HG02884 (cell line): ENCODE measurements at regions not wholly inside any gene's neighbourhood (a gene's known extent, or its start where the extent isn't known, plus 50 kb on each side); places are given as distances from the start of the nearest gene placed in this dataset.
"Not testable (repeated sequence)": the region's sequence is repeated elsewhere in the genome, so short reads cannot be mapped to it uniquely, and the experiment has no call there.

ENCODE experiments used
- ATAC-seq: cut with Tn5 transposase; IDR thresholded peaks from one replicate; pipeline ENCODE4 v1.9.1; 2021; ENCODE audit warnings: mild to moderate bottlenecking, moderate library complexity; ENCODE audit not compliant: unreplicated experiment

DNA sequence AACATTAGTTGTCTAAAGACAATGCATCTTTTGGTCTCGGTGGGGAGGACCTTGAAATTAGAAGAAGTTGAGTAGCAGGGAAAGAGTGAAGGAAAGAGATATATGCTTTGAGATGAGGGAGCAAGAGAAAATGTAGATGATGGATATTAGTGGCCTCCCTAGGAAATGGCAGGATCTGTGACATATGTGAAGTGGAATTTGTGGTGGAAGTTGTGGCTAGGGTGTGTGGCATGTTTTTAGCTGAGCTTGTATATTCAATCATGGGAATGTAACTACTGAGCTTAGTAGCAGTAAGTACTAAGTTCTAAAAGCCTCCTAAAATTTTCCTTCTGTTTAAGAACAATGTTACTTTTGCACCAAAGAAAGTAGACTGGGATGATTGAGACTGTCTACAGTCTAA, 382.8 kb upstream of the CTSO start:
- ATAC-seq = no peak

DNA sequence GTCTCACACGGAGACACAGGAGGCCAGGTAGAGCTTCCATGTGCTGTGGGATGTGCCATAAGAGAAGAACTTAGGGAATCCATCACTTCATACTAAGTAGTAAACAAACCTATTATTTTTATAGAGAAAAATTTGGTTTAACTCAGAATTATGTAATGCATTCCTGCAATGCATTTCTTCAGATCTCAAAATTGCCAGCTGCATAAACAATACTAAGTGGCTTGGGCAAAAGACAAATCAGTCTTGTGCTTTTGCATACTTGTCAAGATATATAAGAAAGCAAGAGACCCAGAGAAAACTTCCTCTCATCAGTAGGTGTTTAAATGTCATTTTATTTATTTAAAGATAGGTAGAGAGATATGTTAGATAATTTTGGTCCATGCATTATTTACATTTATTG, 382.1 kb upstream of the CTSO start:
- ATAC-seq = no peak

DNA sequence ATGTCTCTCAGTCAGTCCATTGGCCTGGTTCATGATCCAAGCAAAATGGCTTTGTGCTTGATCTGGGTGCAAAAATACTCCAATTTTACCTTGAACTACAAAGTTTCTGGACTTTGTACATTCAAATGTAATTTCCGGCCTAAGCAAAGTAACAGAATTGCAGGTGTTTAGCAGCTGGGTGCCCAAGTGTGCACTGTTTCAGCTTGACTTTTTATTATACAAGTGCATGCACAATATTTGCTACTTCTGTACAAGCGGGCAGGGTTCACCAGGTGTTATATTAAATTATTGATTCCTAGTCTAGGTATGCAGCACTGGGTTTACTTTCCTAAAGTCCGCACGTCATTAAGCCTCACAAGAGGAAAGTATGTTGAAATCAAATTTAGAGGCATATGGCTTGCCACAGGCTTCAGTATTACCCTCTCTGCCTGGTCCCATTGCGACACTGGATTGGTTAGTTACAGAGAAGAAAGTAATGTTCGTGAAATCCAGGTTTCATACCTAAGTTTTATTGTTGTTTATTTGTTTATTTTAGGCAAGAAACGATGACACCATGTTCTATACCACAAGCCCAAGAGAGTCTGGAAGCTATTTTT, 376.9 kb upstream of the CTSO start:
- no peak for ATAC-seq

DNA sequence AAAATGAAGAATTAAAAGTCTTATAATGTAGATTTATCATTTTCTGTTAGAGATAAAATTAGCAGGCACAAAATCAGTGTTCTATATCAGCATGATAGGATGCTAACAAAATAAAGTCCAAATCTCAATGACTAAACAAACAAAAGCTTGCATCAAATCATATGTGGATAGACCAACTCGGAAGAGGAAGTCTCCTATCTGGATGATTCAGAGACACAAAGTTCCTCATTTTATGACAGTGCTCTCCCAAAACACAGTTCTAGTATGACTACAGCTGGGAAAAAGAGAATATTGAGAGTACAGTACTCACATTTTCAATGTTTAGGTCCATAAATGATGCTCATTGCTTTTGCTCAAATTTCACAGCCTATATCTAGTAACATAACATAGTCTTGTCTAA, 376.1 kb upstream of the CTSO start:
- no peak for ATAC-seq

DNA sequence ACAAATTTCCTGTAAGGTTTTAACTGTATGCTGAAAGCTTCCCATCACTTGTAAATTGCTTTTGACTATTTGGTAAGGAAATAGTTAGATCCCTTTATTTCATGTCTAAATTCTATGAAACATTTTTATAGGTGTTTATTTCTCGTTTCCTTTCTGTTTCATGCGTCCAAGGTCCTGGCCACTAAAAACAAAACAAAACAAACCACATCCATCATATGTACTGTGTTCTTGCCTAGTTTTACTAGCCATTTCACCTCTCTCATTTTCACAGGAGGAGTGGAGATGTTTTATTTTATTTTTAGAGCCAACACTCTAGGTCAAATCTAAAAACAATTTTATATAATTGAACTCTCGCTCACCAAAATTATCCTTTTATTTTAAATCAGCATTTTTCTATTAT, 375.2 kb upstream of the CTSO start:
- no peak for ATAC-seq

DNA sequence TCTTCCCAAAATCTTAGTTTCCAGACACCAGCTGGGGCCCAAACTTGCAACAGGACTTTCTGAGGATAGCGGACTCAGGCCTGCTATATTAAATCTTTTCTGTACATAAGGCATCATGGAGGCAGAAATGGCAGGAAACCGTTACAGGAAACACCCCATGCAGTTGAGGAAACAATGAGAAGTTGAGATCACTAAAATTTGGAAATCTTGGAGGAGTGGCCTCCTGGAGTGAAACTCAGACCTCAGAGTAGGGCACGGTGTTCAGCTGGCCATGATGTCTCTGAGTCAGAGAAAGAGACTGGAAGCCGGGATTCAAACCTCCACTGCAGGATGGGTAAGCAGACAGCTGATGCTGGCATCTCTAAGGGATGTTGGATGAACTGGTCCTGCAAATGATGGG, 372.6 kb upstream of the CTSO start:
- ATAC-seq = no peak

DNA sequence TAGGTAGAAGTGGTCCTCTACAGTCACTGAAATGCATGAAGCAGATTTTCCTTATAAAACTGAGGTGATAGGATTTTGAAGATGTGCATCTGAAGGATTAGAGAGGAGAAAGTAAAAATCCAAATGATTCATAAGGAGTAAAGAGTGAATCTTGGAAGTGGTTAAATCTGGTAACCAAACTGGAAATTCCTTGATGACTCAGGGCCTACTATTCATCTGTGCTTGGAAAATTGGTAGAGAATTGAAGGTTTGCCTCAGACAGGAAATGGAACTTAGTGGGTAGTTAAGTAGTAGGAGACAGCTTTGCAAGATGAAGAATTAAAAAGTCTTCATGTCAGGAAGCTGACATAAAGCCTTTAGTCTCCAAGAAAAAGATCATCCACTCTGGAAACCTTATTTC, 368.9 kb upstream of the CTSO start:
- no peak for ATAC-seq

DNA sequence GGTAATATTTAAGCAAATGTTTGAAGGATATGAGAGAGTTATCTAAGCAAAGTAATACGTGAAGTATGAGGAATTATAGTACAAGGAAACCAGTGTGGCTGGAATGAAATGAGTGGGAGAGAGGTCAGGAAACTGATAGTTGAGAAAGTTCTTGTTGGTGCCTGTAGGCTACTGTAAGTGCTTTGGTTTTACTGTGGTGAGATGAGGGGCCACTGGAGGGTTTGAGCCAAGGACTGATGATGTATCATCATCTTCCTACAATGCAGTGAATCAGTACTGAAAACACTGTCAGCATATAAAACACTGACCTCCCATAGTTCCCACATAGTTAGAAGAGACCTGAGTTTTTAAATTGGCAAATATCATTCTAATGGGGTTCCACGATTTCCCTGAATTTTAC, 367.5 kb upstream of the CTSO start:
- ATAC-seq = no peak

DNA sequence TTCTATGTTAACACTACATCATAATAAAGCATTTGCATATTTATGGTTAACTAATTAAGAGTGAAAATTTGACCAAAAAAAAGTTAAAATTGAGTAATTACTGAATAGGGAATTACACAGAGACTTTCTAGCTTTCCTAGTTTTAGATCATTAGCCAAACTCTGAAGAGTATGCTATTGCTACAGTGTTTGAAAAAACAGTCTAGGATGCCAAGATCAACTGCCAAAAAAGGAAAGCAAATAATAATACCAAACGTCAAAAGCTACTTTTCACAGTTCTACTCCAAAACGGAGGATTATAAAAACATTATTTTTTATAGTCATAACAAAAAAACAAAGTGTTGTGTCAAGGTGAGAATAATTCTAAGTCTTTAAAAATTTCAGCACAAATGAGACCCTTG, 359.8 kb upstream of the CTSO start:
- ATAC-seq = no peak

DNA sequence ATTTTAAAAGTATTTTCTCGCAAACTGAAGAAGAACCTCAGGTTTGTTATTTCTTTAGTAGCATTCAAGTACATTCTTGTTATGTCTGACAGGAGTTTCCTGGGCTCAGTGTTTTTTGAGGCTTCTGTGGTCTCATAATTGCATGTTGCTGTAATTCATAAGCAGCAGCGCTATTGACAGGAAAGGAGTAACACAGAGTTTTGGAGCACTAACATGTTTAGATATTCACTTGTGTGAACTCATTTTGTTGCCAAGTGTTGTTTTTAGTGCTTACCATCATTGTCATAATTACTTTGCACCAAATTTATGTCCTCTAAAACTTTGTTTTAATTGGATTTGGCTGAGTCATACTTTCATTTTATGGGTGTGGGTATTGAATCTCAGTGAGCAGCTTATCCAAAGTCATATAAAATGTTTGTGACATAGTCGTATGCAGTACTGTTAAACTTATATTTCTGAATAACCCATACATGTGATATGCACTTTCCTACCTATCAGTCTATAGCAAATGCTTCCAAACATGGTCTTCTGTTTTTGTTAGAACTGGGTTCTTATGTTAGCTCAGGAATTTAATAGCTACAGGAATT, 358.7 kb upstream of the CTSO start:
- no peak for ATAC-seq

DNA sequence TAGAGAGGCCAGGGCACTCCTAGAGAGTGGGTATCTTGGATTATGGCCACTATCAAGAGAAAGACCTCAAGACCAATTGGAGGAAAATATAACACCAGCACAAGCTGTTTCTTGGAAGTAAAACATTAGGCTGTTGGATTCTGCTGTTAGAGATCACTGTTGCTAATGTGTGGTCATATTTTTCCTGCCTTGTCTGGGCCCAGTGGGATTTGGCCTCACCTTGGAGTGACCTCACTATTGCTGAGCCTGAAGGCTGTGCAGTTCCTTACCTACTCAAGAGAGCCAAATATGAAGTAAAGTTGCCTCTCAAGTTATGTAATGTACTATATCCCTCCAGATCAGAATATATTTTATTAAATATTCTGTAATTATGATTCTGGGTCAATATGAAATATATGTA, 355.4 kb upstream of the CTSO start:
- ATAC-seq = no peak

DNA sequence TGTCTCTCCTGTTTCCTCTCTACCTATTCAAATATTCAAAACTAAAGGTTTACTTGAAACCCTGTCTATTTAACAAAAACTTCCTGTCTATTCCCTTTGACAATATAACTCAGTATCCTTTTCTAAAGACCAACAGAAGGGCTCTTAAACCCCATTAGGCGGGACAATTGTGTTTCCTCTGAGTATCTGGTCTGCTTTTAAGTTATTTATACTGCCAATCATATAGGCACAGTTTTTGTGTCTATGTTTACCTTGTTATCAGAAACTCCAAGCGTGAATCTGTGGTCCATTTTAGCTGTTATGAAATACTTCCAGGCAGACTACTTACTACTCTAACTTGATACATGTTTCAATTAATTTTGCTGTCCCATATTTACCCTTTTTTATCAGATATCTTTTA, 350.0 kb upstream of the CTSO start:
- no peak for ATAC-seq

DNA sequence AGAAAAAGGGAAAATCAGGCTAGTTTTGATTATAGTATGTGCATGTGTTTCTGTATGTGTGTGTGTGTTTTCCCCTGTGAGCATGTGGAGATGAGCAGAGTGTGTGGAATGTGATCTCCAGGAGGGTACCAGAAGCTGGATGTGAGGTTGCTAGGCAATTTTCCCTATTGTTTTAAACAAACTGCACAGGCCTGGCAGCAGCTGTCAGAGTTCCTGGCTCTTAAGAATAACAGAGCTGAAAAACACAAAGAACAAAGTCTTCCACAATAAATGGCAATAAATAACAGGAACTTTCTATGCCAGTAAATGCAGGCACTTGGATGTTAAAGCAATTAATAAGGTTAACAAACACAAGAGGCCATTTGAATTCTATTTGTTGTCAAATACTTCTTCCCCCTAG, 344.6 kb upstream of the CTSO start:
- no peak for ATAC-seq

DNA sequence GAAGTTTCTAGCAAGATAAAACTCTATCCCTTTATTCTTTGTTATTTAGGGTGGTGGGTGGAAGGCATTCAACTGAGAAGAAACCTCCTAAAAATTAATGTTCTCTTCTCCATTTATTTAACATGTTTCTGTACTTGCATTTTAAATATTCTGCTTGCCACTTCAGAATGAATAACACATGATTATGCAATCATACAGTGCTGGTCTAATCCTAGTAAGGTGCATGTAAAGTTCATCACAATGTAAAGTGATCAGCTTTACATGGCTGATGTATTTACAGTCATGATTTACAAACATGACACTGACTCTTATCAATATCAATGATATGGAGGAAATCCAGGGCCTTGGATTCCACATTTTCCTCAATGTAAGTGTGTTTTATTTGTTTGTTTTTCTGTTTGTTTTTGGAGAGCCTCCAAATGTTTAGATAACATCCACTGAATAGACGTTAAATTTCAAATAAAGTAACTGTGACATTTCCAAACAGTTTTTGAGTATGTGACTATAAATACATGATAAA, 342.1 kb upstream of the CTSO start:
- ATAC-seq = no peak

DNA sequence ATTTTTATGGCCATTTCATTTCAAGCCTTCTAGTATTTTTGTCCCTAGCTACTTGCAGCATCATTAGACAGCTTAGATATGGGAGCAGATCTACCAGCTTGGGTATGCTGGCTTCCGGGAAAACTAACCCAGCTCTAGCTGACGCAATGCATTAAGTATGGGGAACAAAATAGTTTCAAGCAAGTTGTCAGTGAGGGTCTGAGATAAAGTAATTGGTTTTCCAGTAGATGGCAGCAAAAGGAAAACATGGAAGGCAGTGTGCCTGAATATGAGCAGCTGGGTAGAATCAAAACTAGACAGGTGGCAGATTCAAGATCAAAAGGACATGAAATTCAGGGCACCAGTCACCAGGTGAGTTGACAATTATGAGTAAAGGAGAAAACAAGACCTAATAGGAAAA, 340.9 kb upstream of the CTSO start:
- no peak for ATAC-seq

DNA sequence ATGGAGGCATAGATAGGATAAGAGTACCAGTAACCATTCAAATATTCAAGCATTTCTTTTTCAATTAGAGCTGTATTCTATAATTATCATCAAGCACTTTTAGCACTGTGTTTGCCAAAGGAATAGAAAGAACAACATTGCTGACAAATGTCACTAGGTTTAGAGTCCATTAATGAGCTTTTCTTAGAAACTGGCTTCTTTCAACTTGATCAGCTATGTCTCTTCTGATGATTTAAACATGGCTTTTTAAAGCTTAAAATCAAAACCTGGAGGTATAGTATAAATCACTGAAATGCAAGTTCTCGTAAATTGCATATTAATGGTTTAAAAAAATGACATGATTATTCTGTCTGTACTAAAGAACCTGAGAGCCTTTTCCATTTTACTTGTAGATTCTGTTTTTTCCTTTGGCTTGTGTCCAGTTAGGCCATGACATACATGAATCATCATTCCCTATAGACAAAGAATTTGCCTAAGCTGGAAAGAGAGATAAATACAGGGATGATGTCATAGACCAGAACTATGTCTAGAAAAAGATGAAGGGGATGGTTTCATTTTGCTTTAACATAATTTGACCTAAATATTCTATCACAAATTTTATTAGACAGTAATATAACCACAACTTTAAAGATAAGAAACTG, 340.1 kb upstream of the CTSO start:
- ATAC-seq = no peak

DNA sequence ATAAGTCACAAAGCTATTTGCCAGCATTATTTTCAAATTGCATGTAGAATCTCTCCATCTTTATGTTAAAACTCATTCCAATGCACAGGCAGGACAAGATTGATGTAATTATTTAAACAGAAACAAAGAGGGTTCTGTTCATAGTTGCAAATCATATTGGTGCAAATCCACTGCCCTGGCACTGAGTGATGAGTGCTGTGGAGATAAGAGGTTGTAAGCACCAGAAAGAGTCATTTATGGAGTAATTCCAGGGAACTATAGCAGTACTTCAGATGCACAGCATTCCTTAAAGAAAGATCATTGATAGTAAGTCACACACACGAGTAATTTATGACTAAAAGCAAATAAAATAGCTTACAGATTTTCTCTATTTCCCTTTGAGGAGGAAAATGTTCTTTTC, 337.7 kb upstream of the CTSO start:
- ATAC-seq = no peak

DNA sequence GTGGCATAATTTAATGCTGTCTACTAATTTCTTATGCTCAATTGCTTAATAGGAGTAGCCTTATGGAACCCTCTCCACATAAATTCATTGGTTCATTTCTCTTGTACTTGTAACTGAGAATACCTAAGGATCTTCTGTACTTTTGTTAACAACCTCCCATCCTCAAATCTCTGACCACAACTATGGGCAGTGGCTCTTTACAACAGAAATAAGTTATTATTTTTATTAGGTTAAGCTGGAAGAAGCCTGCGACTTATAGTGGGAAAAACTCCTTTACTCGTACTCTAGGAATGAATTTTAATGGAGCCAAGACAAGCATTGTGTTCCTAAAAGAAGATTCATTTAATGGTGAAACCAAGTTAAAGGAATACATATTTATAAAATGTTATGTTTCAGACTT, 337.1 kb upstream of the CTSO start:
- ATAC-seq = no peak

DNA sequence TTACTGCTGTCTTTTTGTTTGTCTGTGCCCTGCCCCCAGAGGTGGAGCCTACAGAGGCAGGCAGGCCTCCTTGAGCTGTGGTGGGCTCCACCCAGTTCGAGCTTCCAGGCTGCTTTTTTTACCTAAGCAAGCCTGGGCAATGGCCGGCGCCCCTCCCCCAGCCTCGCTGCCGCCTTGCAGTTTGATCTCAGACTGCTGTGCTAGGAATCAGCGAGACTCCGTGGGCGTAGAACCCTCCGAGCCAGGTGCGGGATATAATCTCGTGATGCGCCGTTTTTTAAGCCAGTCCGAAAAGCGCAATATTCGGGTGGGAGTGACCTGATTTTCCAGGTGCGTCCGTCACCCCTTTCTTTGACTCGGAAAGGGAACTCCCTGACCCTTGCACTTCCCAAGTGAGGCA, 336.4 kb upstream of the CTSO start:
- not testable (repeated sequence) for ATAC-seq

DNA sequence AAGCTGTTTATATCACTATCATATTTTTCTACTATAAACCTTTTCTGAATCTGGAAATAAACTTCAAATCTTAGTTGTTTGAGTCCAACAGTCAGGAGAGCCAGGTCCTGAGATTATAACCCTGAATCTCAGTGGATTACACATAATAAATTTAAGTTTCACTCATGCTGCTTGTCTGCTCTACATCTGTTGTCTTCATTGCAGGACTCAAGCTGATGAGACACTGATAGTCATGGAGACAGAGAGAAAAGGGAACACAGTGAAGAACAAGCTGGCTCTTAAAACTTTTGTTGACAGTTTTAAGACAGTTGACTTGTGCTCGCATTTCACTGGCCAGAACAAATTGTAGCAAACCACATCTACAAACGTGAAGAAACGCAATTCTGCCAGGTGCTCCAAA, 327.0 kb upstream of the CTSO start:
- no peak for ATAC-seq

DNA sequence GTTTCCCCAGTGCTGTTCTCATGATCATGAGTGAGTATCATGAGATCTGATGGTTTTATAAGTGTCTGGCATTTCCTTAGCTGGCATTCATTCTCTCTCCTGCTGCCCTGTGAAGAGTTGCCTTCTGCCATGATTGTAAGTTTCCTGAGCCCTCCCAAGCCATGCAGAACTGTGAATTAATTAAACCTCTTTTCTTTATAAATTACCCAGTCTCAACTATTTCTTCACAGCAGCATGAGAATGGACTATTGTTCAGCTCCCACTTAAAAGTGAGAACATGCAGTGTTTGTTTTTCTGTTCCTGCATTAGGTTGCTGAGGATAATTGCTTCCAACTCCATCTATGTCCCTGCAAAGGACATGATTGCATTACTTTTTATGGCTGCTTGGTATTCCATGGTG, 311.7 kb upstream of the CTSO start:
- ATAC-seq = no peak

DNA sequence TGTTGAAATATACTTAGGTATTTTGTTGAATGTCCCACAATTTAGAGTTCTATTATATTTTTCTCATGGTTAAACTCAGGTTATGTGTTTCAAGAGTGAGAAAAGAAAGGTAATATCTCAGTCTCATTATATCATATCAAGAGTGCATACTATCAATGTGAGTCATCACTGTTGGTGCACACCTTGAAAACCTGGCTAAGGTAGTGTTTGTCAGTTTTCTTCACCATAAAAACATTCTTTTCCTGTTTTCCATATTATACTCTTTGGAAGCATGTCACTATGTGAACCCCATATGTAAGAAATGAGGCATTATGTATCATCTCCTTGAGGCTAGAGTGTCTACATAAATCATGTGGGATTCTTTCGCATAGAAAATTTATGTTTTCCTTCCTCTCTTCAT, 307.6 kb upstream of the CTSO start:
- no peak for ATAC-seq
